Panc1 (cell line): ENCODE measurements at regions not wholly inside any gene's neighbourhood (a gene's known extent, or its start where the extent isn't known, plus 50 kb on each side); places are given as distances from the start of the nearest gene placed in this dataset.

Experiments used
- ATAC-seq: fragments of 200-7000 bp; cut with Tn5 transposase; 2 replicates; pipeline ENCODE4 v1.9.1; 2020; ENCODE audit warnings: mild to moderate bottlenecking, moderate library complexity
- BruUV-seq: library from RNA; stranded (reverse); fragments of 400-500 nt; replicated peaks from 2 replicates; lab custom pipeline; 2021; lab: Mats Ljungman, UMichigan
- CTCF ChIA-PET: fragments of 300-600 bp; sonication (Branson Sonifier 250); formaldehyde crosslinking; loops from one replicate; lab custom pipeline; 2022; ENCODE audit warnings: antibody characterized with exemption; lab: Charles Lee
- POLR2A ChIA-PET: fragments of 300-600 bp; sonication (Branson Sonifier 250); formaldehyde crosslinking; loops from one replicate; lab custom pipeline; 2022; ENCODE audit warnings: antibody characterized with exemption; lab: Charles Lee
- DNase-seq: peaks from one replicate; pipeline ENCODE4 v3.0.0-alpha.2; 2010; ENCODE audit warnings: low read depth, low spot score
- H3K27ac ChIP-seq: 2 replicates; pipeline ENCODE4 v1.5.1; 2011; ENCODE audit warnings: mild to moderate bottlenecking, low read length, inconsistent platforms
- H3K27me3 ChIP-seq: fragments of 200-500 bp; sonication (Bioruptor generic); 2 replicates; pipeline ENCODE4 v1.6.0; 2014; ENCODE audit warnings: low read length, inconsistent platforms; ENCODE audit not compliant: control insufficient read depth, insufficient read depth
- H3K36me3 ChIP-seq: fragments of 200-500 bp; sonication (Bioruptor generic); 2 replicates; pipeline ENCODE4 v1.5.1; 2014; ENCODE audit warnings: inconsistent platforms, mild to moderate bottlenecking, low read length, moderate library complexity; ENCODE audit not compliant: control insufficient read depth, insufficient read depth
- H3K4me1 ChIP-seq: 2 replicates; pipeline ENCODE4 v1.5.1; 2011; ENCODE audit warnings: inconsistent platforms, mild to moderate bottlenecking, low read length, moderate library complexity; ENCODE audit not compliant: control insufficient read depth, insufficient read depth
- H3K4me3 ChIP-seq, 2 experiments: 2 replicates each; pipeline ENCODE4 v1.5.1; 2011 to 2012; ENCODE audit warnings: low read depth in 2 of 2, low read length in 2 of 2, mild to moderate bottlenecking in 2 of 2, inconsistent platforms in 1 of 2, moderate library complexity in 1 of 2
- H3K9me3 ChIP-seq: fragments of 200-500 bp; sonication (Bioruptor generic); 2 replicates; pipeline ENCODE4 v1.5.1; 2014; ENCODE audit warnings: low read depth, mild to moderate bottlenecking, inconsistent platforms, low read length, moderate library complexity; ENCODE audit not compliant: control insufficient read depth, insufficient read depth
- POLR2AphosphoS5 ChIP-seq: IDR thresholded peaks from 2 replicates; pipeline ENCODE4 v1.6.1; 2012; ENCODE audit warnings: mild to moderate bottlenecking, low read depth, low read length, moderate library complexity
- SIN3A ChIP-seq: IDR thresholded peaks from 2 replicates; pipeline ENCODE4 v1.6.1; 2012; ENCODE audit warnings: low read depth, mild to moderate bottlenecking, low read length, moderate library complexity, borderline replicate concordance; ENCODE audit not compliant: insufficient read depth
- TCF7L2 ChIP-seq: IDR thresholded peaks from 2 replicates; pipeline ENCODE4 v1.6.1; 2011; ENCODE audit warnings: mild to moderate bottlenecking, low read depth, low read length, inconsistent platforms
- in situ Hi-C: cut with HindIII; loops from 2 replicates; pipeline ENCODE4 v1.10.0; 2016; ENCODE audit warnings: low sequenced_read_pairs, low pct_unique_long_range_greater_than_20kb
- intact Hi-C: fragments of 100-400 bp; cut with micrococcal nuclease; formaldehyde crosslinking; loops from one replicate; pipeline ENCODE4 v1.10.0; 2022; ENCODE audit not compliant: unreplicated experiment
- TF ChIP-seq, protein P1 (sequence below): fragments of 450-650 bp; IDR thresholded peaks from 2 replicates; pipeline ENCODE4 v1.5.1; 2017; ENCODE audit warnings: mild to moderate bottlenecking
- TF ChIP-seq, protein P2 (sequence below), 2 experiments: IDR thresholded peaks; 2 replicates each; pipeline ENCODE4 v1.6.1; 2011 to 2012; ENCODE audit warnings: low read depth in 2 of 2, control low read depth in 1 of 2, low read length in 1 of 2, mild to moderate bottlenecking in 1 of 2, moderate library complexity in 1 of 2; ENCODE audit not compliant: insufficient read depth in 1 of 2

DNA sequence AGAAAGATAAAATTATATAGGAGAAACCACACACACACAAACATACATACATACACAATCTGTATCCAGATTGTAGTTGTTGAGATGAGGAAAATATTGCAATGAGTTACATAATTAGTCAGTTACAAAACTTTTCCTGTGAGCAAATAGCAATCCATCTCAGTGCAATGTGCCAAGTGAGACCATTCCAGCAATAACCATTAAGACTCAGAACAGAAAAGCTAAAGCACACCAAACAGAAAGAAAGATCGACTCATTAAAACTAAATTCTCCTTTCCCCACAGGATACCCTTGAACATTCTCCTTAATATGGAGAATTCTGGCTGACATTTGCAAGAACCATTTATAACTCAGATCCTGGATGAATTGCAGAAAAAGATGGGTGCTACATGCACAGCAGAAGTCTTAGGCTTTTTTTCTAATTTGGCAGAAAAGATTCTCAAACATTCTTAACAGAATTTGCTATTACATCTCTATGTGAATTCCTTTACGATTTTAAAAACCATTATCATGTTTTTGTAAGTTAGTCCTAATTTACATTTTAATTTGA is 1341.2 kb upstream of the SPRY2 start:
- TF ChIP-seq, protein P1, sequence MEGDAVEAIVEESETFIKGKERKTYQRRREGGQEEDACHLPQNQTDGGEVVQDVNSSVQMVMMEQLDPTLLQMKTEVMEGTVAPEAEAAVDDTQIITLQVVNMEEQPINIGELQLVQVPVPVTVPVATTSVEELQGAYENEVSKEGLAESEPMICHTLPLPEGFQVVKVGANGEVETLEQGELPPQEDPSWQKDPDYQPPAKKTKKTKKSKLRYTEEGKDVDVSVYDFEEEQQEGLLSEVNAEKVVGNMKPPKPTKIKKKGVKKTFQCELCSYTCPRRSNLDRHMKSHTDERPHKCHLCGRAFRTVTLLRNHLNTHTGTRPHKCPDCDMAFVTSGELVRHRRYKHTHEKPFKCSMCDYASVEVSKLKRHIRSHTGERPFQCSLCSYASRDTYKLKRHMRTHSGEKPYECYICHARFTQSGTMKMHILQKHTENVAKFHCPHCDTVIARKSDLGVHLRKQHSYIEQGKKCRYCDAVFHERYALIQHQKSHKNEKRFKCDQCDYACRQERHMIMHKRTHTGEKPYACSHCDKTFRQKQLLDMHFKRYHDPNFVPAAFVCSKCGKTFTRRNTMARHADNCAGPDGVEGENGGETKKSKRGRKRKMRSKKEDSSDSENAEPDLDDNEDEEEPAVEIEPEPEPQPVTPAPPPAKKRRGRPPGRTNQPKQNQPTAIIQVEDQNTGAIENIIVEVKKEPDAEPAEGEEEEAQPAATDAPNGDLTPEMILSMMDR, result no peak
- TF ChIP-seq SIN3A, result no peak
- no peak for TF ChIP-seq TCF7L2
- TF ChIP-seq, protein P2, sequence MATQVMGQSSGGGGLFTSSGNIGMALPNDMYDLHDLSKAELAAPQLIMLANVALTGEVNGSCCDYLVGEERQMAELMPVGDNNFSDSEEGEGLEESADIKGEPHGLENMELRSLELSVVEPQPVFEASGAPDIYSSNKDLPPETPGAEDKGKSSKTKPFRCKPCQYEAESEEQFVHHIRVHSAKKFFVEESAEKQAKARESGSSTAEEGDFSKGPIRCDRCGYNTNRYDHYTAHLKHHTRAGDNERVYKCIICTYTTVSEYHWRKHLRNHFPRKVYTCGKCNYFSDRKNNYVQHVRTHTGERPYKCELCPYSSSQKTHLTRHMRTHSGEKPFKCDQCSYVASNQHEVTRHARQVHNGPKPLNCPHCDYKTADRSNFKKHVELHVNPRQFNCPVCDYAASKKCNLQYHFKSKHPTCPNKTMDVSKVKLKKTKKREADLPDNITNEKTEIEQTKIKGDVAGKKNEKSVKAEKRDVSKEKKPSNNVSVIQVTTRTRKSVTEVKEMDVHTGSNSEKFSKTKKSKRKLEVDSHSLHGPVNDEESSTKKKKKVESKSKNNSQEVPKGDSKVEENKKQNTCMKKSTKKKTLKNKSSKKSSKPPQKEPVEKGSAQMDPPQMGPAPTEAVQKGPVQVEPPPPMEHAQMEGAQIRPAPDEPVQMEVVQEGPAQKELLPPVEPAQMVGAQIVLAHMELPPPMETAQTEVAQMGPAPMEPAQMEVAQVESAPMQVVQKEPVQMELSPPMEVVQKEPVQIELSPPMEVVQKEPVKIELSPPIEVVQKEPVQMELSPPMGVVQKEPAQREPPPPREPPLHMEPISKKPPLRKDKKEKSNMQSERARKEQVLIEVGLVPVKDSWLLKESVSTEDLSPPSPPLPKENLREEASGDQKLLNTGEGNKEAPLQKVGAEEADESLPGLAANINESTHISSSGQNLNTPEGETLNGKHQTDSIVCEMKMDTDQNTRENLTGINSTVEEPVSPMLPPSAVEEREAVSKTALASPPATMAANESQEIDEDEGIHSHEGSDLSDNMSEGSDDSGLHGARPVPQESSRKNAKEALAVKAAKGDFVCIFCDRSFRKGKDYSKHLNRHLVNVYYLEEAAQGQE (IDR thresholded peaks at IDR 0.05; ENCODE audit: insufficient read depth in 1 of 2, low read depth in 2 of 2, low read length in 1 of 2), result no peak
- no peak for TF ChIP-seq POLR2AphosphoS5
- ATAC-seq (no peak), DNase-seq (no peak)
- in situ Hi-C loops, result no loop called here
- Histone ChIP-seq H3K27me3 (no peaks in the 10 kb centered on the region), H3K9me3 (peaks cover 4% of the 10 kb centered on the region; the same call in 1 of the 2 replicates), H3K36me3 (no peaks in the 10 kb centered on the region), H3K4me3 (no peak overlapping the region), H3K4me1 (no peaks in the 10 kb centered on the region), H3K27ac (no peak overlapping the region)
- ChIA-PET POLR2A (no interaction called here), CTCF (no interaction called here)
- intact Hi-C loops, result no loop called here
- no TSS peak for BruUV-seq

DNA sequence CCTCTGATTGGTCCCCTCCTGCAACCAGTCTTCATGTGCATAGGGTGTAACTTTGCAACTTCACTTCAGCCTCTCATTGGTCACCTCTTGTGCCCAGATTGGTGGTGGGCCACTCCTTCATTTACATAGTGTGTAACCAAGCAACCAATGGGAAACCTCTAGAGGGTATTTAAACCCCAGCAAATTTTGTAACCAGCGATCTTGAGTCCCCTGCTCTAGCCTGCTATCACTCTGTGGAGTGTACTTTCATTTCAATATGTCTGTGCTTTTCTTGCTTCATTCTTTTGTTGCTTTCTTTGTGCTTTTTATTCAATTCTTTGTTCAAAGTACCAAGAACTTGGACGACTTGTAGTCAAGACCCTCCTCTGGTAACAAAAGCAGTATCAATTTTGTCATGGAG is 1336.9 kb upstream of the SPRY2 start:
- Histone ChIP-seq H3K9me3 (peaks cover 4% of the 10 kb centered on the region; the same call in 1 of the 2 replicates), H3K27me3 (no peaks in the 10 kb centered on the region), H3K27ac (no peak overlapping the region), H3K4me3 (no peak overlapping the region), H3K4me1 (no peaks in the 10 kb centered on the region), H3K36me3 (no peaks in the 10 kb centered on the region)
- BruUV-seq, result no TSS peak
- ATAC-seq, result no peak
- no peak for DNase-seq
- intact Hi-C loops (no loop called here), in situ Hi-C loops (no loop called here)
- ChIA-PET POLR2A (no interaction called here), CTCF (no interaction called here)
- TF ChIP-seq SIN3A (no peak), TCF7L2 (no peak), POLR2AphosphoS5 (no peak)
- TF ChIP-seq, protein P1, result no peak
